GM21723 (cell line): ENCODE measurements at regions not wholly inside any gene's neighbourhood (a gene's known extent, or its start where the extent isn't known, plus 50 kb on each side); places are given as distances from the start of the nearest gene placed in this dataset.

Experiments used
- ATAC-seq: cut with Tn5 transposase; IDR thresholded peaks from one replicate; pipeline ENCODE4 v1.9.1; 2021; ENCODE audit warnings: mild to moderate bottlenecking, moderate library complexity; ENCODE audit not compliant: unreplicated experiment

GRCh38 chr5:2278825-2279456, 396.2 kb upstream of the IRX4 start:
- no peak for ATAC-seq

GRCh38 chr5:2277886-2278285, 395.2 kb upstream of the IRX4 start:
- ATAC-seq: no peak

DNA sequence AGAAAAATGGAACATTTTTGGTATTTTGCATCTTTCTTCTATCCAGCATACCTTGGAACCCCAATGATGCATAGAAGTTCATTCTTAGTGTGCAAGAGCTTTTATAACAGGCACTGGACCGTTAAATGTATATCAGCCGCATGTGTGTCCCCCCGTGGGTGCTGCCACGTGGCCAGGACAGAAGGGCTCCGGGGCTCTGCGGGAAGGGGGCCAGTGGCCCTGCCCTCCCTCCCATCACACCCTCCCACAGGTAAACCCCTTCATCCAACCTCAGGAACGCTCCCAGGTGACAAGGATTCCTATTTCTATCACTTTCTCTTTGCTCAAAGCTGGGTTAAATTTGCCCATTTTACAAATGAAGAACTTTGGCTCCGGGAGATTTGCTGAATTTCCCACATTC, 393.4 kb upstream of the IRX4 start:
- no peak for ATAC-seq

GRCh38 chr5:2272755-2273154, 390.0 kb upstream of the IRX4 start:
- no peak for ATAC-seq

DNA sequence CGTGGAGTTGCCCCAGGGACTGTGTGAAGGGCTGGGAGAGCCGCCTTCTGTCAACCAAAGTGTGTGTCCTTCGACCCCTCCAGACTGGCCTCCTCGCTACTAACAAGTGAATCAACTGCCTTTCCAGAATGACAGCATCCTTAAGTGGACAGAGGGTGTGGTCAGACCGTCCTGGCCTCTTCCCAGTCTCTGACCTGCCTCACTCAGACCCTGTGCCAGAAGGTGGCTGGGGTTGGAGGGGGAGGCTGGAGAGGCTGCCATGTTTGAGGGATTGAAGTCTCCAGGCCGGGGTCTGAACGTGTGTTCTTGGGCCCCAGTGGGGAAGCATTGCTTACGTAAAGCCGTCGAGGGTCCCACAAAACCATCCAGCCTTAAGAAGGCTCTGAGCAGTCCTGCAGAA, 389.3 kb upstream of the IRX4 start:
- ATAC-seq: no peak

- no peak for ATAC-seq
These were observed 388.6 kb upstream of the IRX4 start for GRCh38 chr5:2271316-2271715.

DNA sequence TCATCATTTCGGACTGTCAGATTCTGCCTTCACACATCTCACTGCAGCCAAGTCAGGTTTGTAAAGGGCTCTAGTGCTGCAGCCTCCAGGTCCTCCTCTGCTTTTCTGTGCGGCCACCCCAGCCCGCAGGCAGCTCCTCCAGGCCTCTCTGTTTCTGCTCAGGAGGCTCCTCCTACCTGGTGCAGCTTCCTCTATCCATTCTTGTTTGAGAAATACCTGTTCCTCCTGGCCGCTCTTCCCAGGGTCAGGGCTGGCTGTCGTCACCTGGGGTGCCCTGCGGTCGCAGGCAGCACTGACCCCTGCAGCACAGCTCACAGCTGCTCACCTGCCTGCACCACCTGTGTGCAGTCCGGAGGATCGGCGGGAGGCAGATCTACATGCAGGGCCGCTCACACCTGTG, 387.7 kb upstream of the IRX4 start:
- ATAC-seq: no peak

- ATAC-seq: no peak
These were observed 386.9 kb upstream of the IRX4 start for GRCh38 chr5:2269656-2270055.

GRCh38 chr5:2267991-2268390, 385.3 kb upstream of the IRX4 start:
- no peak for ATAC-seq

DNA sequence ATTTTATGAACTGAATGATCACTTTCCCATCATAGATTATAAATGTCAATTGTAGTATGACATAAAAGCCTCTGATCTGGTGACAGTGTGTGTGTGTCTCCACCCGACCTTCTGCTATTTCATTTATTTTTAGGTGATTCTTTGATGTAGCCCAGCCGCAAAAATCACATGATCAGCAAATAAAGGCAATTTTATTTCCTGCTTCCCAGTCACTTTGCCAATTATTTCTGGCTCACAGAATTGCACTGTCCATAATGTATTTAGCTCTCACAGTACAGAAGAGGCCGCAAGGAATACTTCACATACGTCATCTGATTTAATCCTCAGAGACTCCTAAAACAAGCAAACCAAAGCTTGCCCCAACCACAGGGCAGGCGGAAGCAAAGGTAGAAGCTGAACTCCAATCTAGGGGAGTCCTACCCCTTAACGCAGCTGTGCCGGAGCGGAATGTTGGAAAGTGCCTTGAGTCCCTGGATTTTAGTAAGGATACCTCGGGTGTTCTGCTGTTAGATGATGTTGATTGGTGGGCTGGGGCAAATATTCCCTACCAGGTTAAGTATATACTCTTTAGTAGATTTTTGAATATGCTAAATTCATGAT, 384.0 kb upstream of the IRX4 start:
- ATAC-seq: no peak

GRCh38 chr5:2265341-2265740, 382.6 kb upstream of the IRX4 start:
- ATAC-seq: no peak

- ATAC-seq: no peak
These were observed 381.0 kb upstream of the IRX4 start for GRCh38 chr5:2263763-2264162.

DNA sequence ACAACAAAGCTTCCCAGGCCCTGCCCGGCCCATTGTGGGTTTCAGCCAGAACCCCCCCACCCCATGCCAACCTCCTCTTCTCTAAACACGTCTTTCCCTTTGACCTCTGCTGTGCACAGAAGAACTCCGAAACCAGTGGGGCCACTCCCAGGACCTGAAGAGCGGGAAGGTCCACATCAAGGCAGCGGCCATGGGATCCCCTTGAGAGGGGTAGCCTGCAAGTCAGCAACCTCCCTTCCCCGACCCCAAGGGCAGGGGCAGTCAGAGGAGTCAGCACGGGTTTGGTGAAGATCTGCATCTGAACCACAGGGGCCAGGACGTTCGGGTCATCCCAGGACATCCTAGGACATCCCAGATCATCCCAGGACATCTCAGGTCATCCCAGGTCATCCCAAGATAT, 379.9 kb upstream of the IRX4 start:
- no peak for ATAC-seq

DNA sequence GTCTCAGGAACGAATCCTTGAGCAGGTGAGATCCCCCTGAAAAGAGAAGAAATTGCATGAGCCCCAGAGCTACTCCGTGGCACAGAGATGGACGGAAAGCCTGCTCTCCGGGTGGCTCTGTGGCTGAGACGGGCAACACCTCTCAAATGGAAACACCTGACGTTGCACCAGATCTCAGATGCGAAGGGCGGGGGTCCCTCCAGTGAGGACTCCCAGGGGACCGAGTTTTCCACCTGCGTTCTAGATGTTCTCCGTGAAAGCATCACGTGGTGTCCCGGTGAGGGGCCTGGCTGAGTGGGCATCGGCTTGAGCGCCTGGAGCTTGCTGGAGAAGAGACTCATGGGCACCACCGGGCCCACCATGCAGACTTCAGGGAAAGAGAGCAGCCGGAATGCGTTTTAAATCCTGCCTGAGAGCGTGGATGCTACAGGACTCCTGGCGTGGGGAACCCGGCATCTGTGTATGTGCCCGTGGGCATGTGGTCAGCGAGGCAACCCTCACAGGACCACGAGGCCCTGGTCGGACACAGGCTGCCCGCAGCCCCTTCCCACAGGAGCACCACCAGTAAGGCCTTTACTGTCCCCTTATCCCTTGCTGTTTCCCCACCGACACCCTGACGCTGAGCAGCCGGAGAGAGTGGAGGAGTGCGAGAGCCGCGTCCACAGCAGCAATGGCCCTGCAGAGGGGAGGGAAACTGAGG, 378.4 kb upstream of the IRX4 start:
- no peak for ATAC-seq

DNA sequence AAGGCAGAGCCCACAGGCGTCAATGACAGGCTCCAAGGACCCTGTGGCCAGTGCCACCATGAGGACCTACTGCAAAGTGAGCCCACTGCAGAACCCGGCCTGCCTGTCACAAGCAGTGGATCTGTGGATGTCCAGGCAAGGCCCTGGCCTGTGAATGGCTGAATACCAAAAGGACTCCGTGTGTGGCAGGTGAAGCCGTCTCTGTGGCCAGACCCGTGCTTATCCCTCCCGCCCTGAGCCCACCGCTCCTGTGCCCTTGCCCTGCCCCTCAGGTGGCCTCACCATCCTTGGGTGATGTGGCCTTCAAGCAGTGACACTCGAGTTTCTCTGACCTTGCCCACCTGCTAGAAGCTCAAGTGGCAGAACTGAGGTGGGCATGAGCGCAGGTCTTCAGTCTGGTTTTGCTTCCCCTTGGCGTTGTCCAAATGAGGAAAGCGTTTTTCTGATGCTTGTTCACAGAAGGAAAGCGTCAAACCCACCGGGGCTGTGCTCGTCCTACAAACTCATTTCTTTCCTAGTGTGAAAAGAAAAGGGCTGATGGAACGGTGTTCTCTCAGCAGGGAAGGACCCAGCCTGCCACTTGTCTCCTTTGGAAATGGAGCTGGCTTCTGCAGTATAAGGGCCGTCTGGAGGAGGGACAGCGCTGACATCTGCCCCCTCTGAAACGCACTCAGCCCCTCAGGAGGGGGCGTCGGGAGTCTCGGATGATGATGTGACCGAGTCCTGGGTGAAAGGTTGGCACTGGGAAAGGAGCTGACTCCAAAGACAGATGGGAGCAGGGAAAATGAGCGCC, 377.7 kb upstream of the IRX4 start:
- ATAC-seq: no peak

- ATAC-seq: no peak
These were observed 376.9 kb upstream of the IRX4 start for GRCh38 chr5:2259494-2260107.

- no peak for ATAC-seq
These were observed 376.1 kb upstream of the IRX4 start for GRCh38 chr5:2258861-2259260.

DNA sequence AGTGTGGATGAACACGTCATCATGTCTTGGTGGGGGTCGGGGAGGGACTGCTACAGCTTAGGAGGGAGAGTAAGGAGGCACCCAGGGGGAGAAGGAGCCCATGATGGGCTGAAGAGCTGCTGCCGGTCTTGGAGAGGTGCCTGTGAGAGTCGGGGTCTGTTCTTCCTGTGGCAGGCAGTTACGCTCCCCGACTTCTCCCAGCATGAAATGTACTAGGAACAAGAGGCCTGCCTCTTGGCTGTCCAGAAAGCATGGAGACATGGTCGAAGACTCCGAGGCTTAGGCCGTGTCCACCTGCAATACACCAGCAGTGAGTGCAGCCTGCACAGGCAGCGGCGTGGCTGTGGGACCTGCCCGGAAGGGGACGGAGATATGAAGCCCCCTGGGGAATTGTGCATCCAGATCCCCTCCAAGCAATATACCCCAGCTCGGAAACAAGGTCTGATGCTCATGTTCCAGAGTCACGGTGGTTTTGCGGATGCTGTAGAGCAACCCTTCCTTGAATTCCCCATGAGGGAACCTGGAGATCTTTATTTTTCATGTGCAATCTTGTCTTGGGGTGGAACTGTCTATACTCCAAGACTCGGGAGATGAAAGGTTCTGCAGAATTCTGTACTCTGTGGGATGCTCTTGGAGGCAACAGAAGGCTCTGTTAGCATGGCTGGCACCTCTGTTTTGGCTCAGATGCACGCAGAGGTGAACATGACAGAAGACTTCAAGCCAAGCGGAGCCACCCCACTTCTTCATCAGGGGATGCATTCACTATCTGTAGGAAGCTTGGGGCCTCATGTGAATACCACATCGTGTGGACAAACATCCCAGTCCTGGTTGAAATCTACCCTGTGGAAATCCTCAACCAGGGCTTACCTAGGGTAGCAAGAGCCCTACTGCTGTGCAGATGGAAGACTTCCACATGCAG, 374.9 kb upstream of the IRX4 start:
- ATAC-seq: no peak

- ATAC-seq: no peak
These were observed 374.1 kb upstream of the IRX4 start for GRCh38 chr5:2256691-2257280.
